ENCODE measurements at regions not wholly inside any gene's neighbourhood (a gene's known extent, or its start where the extent isn't known, plus 50 kb on each side); places are given as distances from the start of the nearest gene placed in this dataset.

- TF ChIP-seq EZH2 (IDR thresholded peaks at IDR 0.05; ENCODE audit: low read depth) (no peak), CTCF (conservative IDR thresholded peaks at IDR 0.05) (no peak)
Measured at GRCh38 chr15:69577397-69577796, 124.8 kb downstream of the RPLP1 start.

Data from PC-9 (cell line).